ENCODE measurements at regions not wholly inside any gene's neighbourhood (a gene's known extent, or its start where the extent isn't known, plus 50 kb on each side); places are given as distances from the start of the nearest gene placed in this dataset.

GRCh38 chr2:222760301-222760897 is 88.9 kb downstream of the MOGAT1 start:
- Mint-ChIP-seq H3K4me3 (no peak overlapping the region), H3K9me3 (peaks cover 0 to 23% (median 8%) of the 10 kb centered on the region in 7 donors), H3K27ac (no peak overlapping the region), H3K4me1 (no peaks in the 10 kb centered on the region), H3K36me3 (no peaks in the 10 kb centered on the region), H3K27me3 (ENCODE audit: low read depth in 3 of 3) (peaks cover 3 to 10% (median 4%) of the 10 kb centered on the region in 3 donors)
- no peak overlapping the region for H3K9ac ChIP-seq (ENCODE audit: insufficient read depth, low read length, poor library complexity, severe bottlenecking)
- H3K27ac ChIP-seq (ENCODE audit: low read depth in 1 of 2, low read length in 2 of 2) = no peak overlapping the region
- H2AFZ ChIP-seq (ENCODE audit: insufficient read depth, low read depth, low read length, poor library complexity, severe bottlenecking) = no peak overlapping the region
- H3K4me1 ChIP-seq (ENCODE audit: control insufficient read depth in 1 of 2, insufficient read depth in 2 of 2, low read length in 2 of 2) = no peaks in the 10 kb centered on the region
- H3K4me3 ChIP-seq (replicated peaks in 1 of 3; ENCODE audit: low read depth in 2 of 3, low read length in 3 of 3) = no peak overlapping the region
- no peak for TF ChIP-seq CTCF (IDR thresholded peaks at IDR 0.05)
- no peaks in the 10 kb centered on the region for H4K20me1 ChIP-seq (ENCODE audit: insufficient read depth, low read length)
- peaks cover 6 to 7% of the 10 kb centered on the region in 2 donors for H3K9me3 ChIP-seq (replicated peaks in 1 of 2; ENCODE audit: control insufficient read depth in 1 of 2, insufficient read depth in 1 of 2, low read length in 2 of 2)
- H3K4me2 ChIP-seq (replicated peaks; ENCODE audit: extremely low read depth, low read length, poor library complexity, severe bottlenecking) = no peak overlapping the region
- H3K79me2 ChIP-seq (ENCODE audit: insufficient read depth, low read length) = no peaks in the 10 kb centered on the region
- 88% methylated on average over 6 of the region's 7 CpGs for WGBS (ENCODE audit: insufficient coverage)
- no peak for DNase-seq
- intact Hi-C loops (cut with micrococcal nuclease) = no loop called here
- H3K27me3 ChIP-seq (ENCODE audit: control insufficient read depth in 2 of 2, insufficient read depth in 2 of 2, low read length in 2 of 2) = no peaks in the 10 kb centered on the region
- H3K36me3 ChIP-seq (replicated peaks in 1 of 2; ENCODE audit: control insufficient read depth in 1 of 2, insufficient read depth in 2 of 2, low read length in 2 of 2) = no peaks in the 10 kb centered on the region

GRCh38 chr2:222761888-222762287 is 90.4 kb downstream of the MOGAT1 start:
- DNase-seq = no peak
- H3K27me3 Mint-ChIP-seq (ENCODE audit: low read depth in 3 of 3) = peaks cover 3 to 12% (median 3%) of the 10 kb centered on the region in 3 donors
- Histone ChIP-seq H3K4me3 (replicated peaks in 1 of 3; ENCODE audit: low read depth in 2 of 3, low read length in 3 of 3) (no peak overlapping the region), H3K9ac (ENCODE audit: insufficient read depth, low read length, poor library complexity, severe bottlenecking) (no peak overlapping the region), H2AFZ (ENCODE audit: insufficient read depth, low read depth, low read length, poor library complexity, severe bottlenecking) (peak overlapping the region; percentile 13), H3K27ac (ENCODE audit: low read depth in 1 of 2, low read length in 2 of 2) (no peak overlapping the region), H3K79me2 (ENCODE audit: insufficient read depth, low read length) (no peaks in the 10 kb centered on the region), H3K27me3 (ENCODE audit: control insufficient read depth in 2 of 2, insufficient read depth in 2 of 2, low read length in 2 of 2) (no peaks in the 10 kb centered on the region), H3K4me2 (replicated peaks; ENCODE audit: extremely low read depth, low read length, poor library complexity, severe bottlenecking) (no peak overlapping the region), H3K9me3 (replicated peaks in 1 of 2; ENCODE audit: control insufficient read depth in 1 of 2, insufficient read depth in 1 of 2, low read length in 2 of 2) (peaks cover 6 to 7% of the 10 kb centered on the region in 2 donors), H3K4me1 (ENCODE audit: control insufficient read depth in 1 of 2, insufficient read depth in 2 of 2, low read length in 2 of 2) (no peaks in the 10 kb centered on the region), H3K36me3 (replicated peaks in 1 of 2; ENCODE audit: control insufficient read depth in 1 of 2, insufficient read depth in 2 of 2, low read length in 2 of 2) (no peaks in the 10 kb centered on the region), H4K20me1 (ENCODE audit: insufficient read depth, low read length) (no peaks in the 10 kb centered on the region)
- intact Hi-C loops (cut with micrococcal nuclease) = no loop called here
- no peak overlapping the region for H3K27ac Mint-ChIP-seq
- WGBS (ENCODE audit: insufficient coverage) = no CpG with 5 or more reads among the region's 3 CpGs
- peaks cover 0 to 20% (median 8%) of the 10 kb centered on the region in 7 donors for H3K9me3 Mint-ChIP-seq
- H3K4me1 Mint-ChIP-seq = no peaks in the 10 kb centered on the region
- no peaks in the 10 kb centered on the region for H3K36me3 Mint-ChIP-seq
- no peak for TF ChIP-seq CTCF (IDR thresholded peaks at IDR 0.05)
- peak overlapping the region in 1 of 2 donors; percentile 35 for H3K4me3 Mint-ChIP-seq
